ENCODE measurements at regions not wholly inside any gene's neighbourhood (a gene's known extent, or its start where the extent isn't known, plus 50 kb on each side); places are given as distances from the start of the nearest gene placed in this dataset.
"Not testable (repeated sequence)": the region's sequence is repeated elsewhere in the genome, so short reads cannot be mapped to it uniquely, and the experiment has no call there.

DNA sequence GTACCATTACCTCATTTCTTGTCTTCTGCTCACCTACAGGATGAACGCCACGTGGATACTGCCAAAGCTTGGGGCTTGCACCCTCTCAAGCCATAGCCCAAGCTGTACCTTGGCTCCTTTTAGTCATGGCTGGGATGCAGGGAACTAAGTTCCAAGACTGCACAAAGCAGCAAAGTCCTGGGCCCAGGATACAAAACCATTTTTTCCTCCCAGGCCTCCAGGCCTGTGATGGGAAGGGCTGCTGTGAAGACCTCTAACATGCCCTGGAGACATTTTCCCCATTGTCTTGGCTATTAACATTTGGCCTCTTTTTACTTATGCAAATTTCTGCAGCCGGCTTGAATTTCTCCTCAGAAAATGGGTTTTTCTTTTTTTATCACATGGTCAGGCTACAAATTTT lies 795.1 kb upstream of the VRK2 start:
- H3K36me3 ChIP-seq (ENCODE audit: low read depth); in situ Hi-C loops (cut with MboI); H3K79me2 ChIP-seq (ENCODE audit: insufficient read depth); H3F3A ChIP-seq (ENCODE audit: insufficient read depth); H3K4me2 ChIP-seq (ENCODE audit: unreplicated experiment); H3K9me3 ChIP-seq (ENCODE audit: low read depth); H3K9ac ChIP-seq; H3K9me2 ChIP-seq (ENCODE audit: insufficient read depth); H2AFZ ChIP-seq; H3K4me1 ChIP-seq (ENCODE audit: insufficient read depth); DNase-seq; H3K27ac ChIP-seq; H3K27me3 ChIP-seq (replicated peaks; ENCODE audit: insufficient read depth); H4K20me1 ChIP-seq (ENCODE audit: insufficient read depth); H3K4me3 ChIP-seq: not testable (repeated sequence)
- 19 to 23% methylated on average over 3 of the region's 3 CpGs for WGBS, 2 experiments (ENCODE audit: low coverage in 1 of 2, low lambda C conversion rate in 2 of 2, missing lambda C conversion rate in 2 of 2)

DNA sequence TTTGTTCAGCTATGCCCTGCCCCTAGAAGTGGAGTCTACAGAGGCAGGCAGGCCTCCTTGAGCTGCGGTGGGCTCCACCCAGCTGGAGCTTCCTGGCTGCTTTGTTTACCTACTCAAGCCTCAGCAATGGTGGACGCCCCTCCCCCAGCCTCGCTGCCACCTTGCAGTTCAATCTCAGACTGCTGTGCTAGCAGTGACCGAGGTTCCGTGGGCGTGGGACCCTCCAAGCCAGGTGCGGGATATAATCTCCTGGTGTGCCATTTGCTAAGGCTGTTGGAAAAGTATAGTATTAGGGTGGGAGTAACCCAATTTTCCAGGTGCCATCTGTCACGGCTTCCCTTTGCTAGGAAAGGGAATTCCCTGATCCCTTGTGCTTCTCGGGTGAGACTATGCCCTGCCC lies 770.2 kb upstream of the VRK2 start:
- H3K4me3 ChIP-seq; H3K4me1 ChIP-seq (ENCODE audit: insufficient read depth); H3K79me2 ChIP-seq (ENCODE audit: insufficient read depth); H3K9ac ChIP-seq; H3K36me3 ChIP-seq (ENCODE audit: low read depth); in situ Hi-C loops (cut with MboI); H2AFZ ChIP-seq; H3K27me3 ChIP-seq (replicated peaks; ENCODE audit: insufficient read depth); H3K9me3 ChIP-seq (ENCODE audit: low read depth); H3K27ac ChIP-seq; H3F3A ChIP-seq (ENCODE audit: insufficient read depth); H4K20me1 ChIP-seq (ENCODE audit: insufficient read depth); H3K4me2 ChIP-seq (ENCODE audit: unreplicated experiment); H3K9me2 ChIP-seq (ENCODE audit: insufficient read depth); DNase-seq: not testable (repeated sequence)
- 37 to 39% methylated on average over 9 of the region's 9 CpGs for WGBS, 2 experiments (ENCODE audit: low coverage in 1 of 2, low lambda C conversion rate in 2 of 2, missing lambda C conversion rate in 2 of 2)

- no peaks in the 10 kb centered on the region for H3K9me3 ChIP-seq (ENCODE audit: low read depth)
- H3K36me3 ChIP-seq (ENCODE audit: low read depth): no peaks in the 10 kb centered on the region
- no peaks in the 10 kb centered on the region for H3K27me3 ChIP-seq (replicated peaks; ENCODE audit: insufficient read depth)
- no peaks in the 10 kb centered on the region for H3K4me1 ChIP-seq (ENCODE audit: insufficient read depth)
- no peaks in the 10 kb centered on the region for H4K20me1 ChIP-seq (ENCODE audit: insufficient read depth)
- no peaks in the 10 kb centered on the region for H3K9me2 ChIP-seq (ENCODE audit: insufficient read depth)
- no peaks in the 10 kb centered on the region for H3K79me2 ChIP-seq (ENCODE audit: insufficient read depth)
- H3K9ac ChIP-seq: no peak overlapping the region
- no peak for TF ChIP-seq EZH2phosphoT487 (IDR thresholded peaks at IDR 0.05; ENCODE audit: insufficient read depth, low read depth)
- no peak overlapping the region for H3K4me3 ChIP-seq
- H3K4me2 ChIP-seq (ENCODE audit: unreplicated experiment): no peak overlapping the region
- no peak overlapping the region for H2AFZ ChIP-seq
- no peaks in the 10 kb centered on the region for H3F3A ChIP-seq (ENCODE audit: insufficient read depth)
- in situ Hi-C loops (cut with MboI): no loop called here
- H3K27ac ChIP-seq: no peak overlapping the region
- DNase-seq: no peak
Observed at GRCh38 chr2:57278451-57278850, 768.2 kb upstream of the VRK2 start.

DNA sequence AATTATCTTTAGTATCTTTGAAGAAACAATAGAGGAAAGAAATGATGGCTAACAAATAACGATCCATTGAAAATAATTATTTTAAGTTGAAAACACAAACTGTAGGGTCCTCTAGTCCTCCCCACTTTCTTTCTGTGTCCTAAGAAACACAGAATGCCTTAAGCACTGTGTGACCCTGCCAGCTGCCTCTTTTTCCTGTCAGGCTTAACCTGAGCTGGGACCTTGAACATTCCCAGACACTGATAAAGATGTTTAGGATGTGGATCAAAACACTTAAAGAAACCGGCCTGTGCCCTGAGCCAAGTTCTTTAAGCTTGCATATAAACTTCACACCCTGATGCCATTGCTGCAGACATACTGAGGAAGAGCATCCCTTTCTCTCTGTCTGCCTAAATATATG lies 755.4 kb upstream of the VRK2 start:
- Histone ChIP-seq H3K9me3 (ENCODE audit: low read depth) (no peaks in the 10 kb centered on the region), H3K4me3 (no peak overlapping the region), H3K27me3 (replicated peaks; ENCODE audit: insufficient read depth) (no peaks in the 10 kb centered on the region), H4K20me1 (ENCODE audit: insufficient read depth) (no peaks in the 10 kb centered on the region), H3K79me2 (ENCODE audit: insufficient read depth) (no peaks in the 10 kb centered on the region), H2AFZ (no peak overlapping the region), H3K36me3 (ENCODE audit: low read depth) (no peaks in the 10 kb centered on the region), H3K4me2 (ENCODE audit: unreplicated experiment) (no peak overlapping the region), H3K4me1 (ENCODE audit: insufficient read depth) (no peaks in the 10 kb centered on the region), H3K9ac (no peak overlapping the region), H3K27ac (no peak overlapping the region), H3K9me2 (ENCODE audit: insufficient read depth) (no peaks in the 10 kb centered on the region), H3F3A (ENCODE audit: insufficient read depth) (no peaks in the 10 kb centered on the region)
- in situ Hi-C loops (cut with MboI): no loop called here
- DNase-seq: no peak
- 25 to 33% methylated on average over 2 of the region's 2 CpGs for WGBS, 2 experiments (ENCODE audit: low coverage in 1 of 2, low lambda C conversion rate in 2 of 2, missing lambda C conversion rate in 2 of 2)
- TF ChIP-seq EZH2phosphoT487 (IDR thresholded peaks at IDR 0.05; ENCODE audit: insufficient read depth, low read depth): no peak
- TF ChIP-seq EZH2 (IDR thresholded peaks at IDR 0.05; ENCODE audit: insufficient read depth, poor library complexity, severe bottlenecking): no peak

DNA sequence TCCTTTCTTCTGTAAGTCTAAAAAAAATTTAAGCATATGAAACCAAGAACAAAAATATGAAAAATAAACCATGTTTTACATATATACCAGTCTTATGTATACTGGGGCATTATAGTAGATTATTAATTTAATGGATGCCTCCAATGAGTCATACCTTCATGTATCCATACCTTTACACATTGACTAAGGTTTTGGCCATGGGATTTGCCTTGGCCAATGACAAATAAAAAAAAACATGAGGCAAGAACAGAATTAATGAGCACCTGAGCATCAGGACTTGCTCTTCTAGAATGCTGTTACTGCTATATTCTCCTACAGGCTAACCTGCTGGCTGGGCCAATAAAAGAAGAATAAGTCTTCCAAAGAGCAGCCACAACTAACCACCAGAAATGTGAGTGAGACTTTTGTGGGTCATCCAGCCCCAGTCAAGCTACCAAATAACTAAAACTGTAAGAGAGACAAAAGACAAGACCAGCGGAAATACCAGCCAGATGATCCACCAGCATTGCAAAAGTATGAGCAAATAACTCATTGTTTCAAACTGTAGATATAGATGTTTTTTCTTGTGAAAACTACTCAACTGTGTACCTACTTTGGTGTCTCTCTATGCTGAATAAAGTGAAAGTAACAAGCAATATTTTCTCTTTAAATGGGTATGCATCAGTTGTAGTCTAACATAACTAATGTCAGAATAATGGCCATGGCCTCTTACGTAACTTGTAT lies 749.6 kb upstream of the VRK2 start:
- Histone ChIP-seq H3K27me3 (replicated peaks; ENCODE audit: insufficient read depth) (no peaks in the 10 kb centered on the region), H3K79me2 (ENCODE audit: insufficient read depth) (no peaks in the 10 kb centered on the region), H3F3A (ENCODE audit: insufficient read depth) (0 out of 2 replicates have a peak, but pooled peaks cover 13% of the 10 kb centered on the region), H4K20me1 (ENCODE audit: insufficient read depth) (no peaks in the 10 kb centered on the region), H3K9ac (no peak overlapping the region), H3K4me2 (ENCODE audit: unreplicated experiment) (no peak overlapping the region), H3K36me3 (ENCODE audit: low read depth) (no peaks in the 10 kb centered on the region), H3K4me3 (peak overlapping the region; percentile 30), H2AFZ (peak overlapping the region; percentile 23; the same call in 1 of the 2 replicates), H3K9me2 (ENCODE audit: insufficient read depth) (no peaks in the 10 kb centered on the region), H3K9me3 (ENCODE audit: low read depth) (no peaks in the 10 kb centered on the region), H3K27ac (no peak overlapping the region), H3K4me1 (ENCODE audit: insufficient read depth) (peaks cover 6% of the 10 kb centered on the region)
- 33 to 41% methylated on average over 2 of the region's 2 CpGs for WGBS, 2 experiments (ENCODE audit: low coverage in 1 of 2, low lambda C conversion rate in 2 of 2, missing lambda C conversion rate in 2 of 2)
- TF ChIP-seq EZH2 (IDR thresholded peaks at IDR 0.05; ENCODE audit: insufficient read depth, poor library complexity, severe bottlenecking) (no peak), EZH2phosphoT487 (IDR thresholded peaks at IDR 0.05; ENCODE audit: insufficient read depth, low read depth) (no peak)
- DNase-seq: peak; percentile 58
- in situ Hi-C loops (cut with MboI): no loop called here

Measured in GM23248 (cell line).